ENCODE measurements at regions not wholly inside any gene's neighbourhood (a gene's known extent, or its start where the extent isn't known, plus 50 kb on each side); places are given as distances from the start of the nearest gene placed in this dataset.

GRCh38 chr5:98500811-98501210 is 272.7 kb upstream of the RGMB start:
- WGBS, 3 donors, result 9 to 50% (median 24%) methylated on average over 3 of the region's 3 CpGs
- H3K4me3 ChIP-seq (ENCODE audit: low read depth in 1 of 3, low read length in 3 of 3), result no peak overlapping the region
- H3K27me3 ChIP-seq (ENCODE audit: control insufficient read depth in 3 of 3, insufficient read depth in 3 of 3, low read length in 3 of 3), result no peaks in the 10 kb centered on the region
- no peaks in the 10 kb centered on the region for H3K36me3 ChIP-seq (ENCODE audit: control insufficient read depth in 3 of 3, insufficient read depth in 2 of 3, low read depth in 1 of 3, low read length in 3 of 3)
- H3K4me1 ChIP-seq (ENCODE audit: control insufficient read depth in 3 of 3, insufficient read depth in 2 of 3, low read depth in 1 of 3, low read length in 2 of 3), result peaks cover 0 to 3% (median 3%) of the 10 kb centered on the region in 3 donors
- H3K27ac ChIP-seq (ENCODE audit: low read depth in 1 of 3, low read length in 2 of 3), result no peak overlapping the region
- no peaks in the 10 kb centered on the region for H3K9me3 ChIP-seq (ENCODE audit: control insufficient read depth in 2 of 2, insufficient read depth in 1 of 2, low read depth in 1 of 2, low read length in 1 of 2)
- FAIRE-seq (peak; percentile 71), DNase-seq (peak; percentile 69 to 77)

DNA sequence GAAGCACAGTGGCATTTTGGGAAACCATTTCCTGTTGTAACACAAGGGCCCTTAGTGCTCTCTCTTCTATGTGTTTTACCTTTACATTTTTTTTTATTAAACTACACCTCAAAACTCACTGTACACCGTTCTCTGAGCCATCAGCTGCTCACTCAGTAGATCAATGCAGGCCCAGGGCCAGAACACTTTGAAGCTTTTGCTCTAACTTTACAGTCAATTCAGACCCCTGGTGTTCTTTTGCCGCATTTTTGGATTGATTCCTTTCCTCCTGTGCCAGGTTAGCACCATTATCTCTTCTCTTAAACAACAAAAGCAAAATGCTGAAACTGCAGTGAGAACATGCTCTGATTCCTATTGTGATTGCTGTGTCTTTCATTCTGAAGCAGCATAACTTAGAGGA is 269.8 kb upstream of the RGMB start:
- Histone ChIP-seq H3K36me3 (ENCODE audit: control insufficient read depth in 3 of 3, insufficient read depth in 2 of 3, low read depth in 1 of 3, low read length in 3 of 3) (no peaks in the 10 kb centered on the region), H3K9me3 (ENCODE audit: control insufficient read depth in 2 of 2, insufficient read depth in 1 of 2, low read depth in 1 of 2, low read length in 1 of 2) (no peaks in the 10 kb centered on the region), H3K27me3 (ENCODE audit: control insufficient read depth in 3 of 3, insufficient read depth in 3 of 3, low read length in 3 of 3) (no peaks in the 10 kb centered on the region), H3K4me1 (ENCODE audit: control insufficient read depth in 3 of 3, insufficient read depth in 2 of 3, low read depth in 1 of 3, low read length in 2 of 3) (peaks cover 0 to 4% (median 3%) of the 10 kb centered on the region in 3 donors), H3K4me3 (ENCODE audit: low read depth in 1 of 3, low read length in 3 of 3) (no peak overlapping the region), H3K27ac (ENCODE audit: low read depth in 1 of 3, low read length in 2 of 3) (no peak overlapping the region)
- DNase-seq, result no peak
- no peak for FAIRE-seq
- 10 to 56% (median 27%) methylated on average over 2 of the region's 2 CpGs for WGBS, 3 donors

DNA sequence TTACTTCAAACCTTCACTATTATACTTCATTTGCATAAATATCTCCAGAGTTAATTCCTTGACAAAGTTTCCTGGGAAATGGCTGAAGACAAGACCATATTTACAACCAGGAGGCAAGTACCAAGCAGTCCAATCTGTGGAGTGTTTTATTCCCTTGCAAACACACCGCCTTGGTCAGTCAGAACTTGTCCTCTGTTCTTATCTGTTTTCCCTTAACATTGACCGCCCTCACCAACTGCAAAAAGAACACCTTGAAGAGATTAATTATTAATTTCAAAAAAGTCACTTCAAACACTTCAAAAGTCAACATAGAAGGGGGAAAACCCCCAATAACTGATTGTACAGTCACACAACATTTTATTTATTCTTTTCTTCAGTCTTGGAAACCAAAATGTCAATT is 269.0 kb upstream of the RGMB start:
- no peak overlapping the region for H3K4me3 ChIP-seq (ENCODE audit: low read depth in 1 of 3, low read length in 3 of 3)
- no peaks in the 10 kb centered on the region for H3K36me3 ChIP-seq (ENCODE audit: control insufficient read depth in 3 of 3, insufficient read depth in 2 of 3, low read depth in 1 of 3, low read length in 3 of 3)
- FAIRE-seq, result no peak
- no peak overlapping the region for H3K27ac ChIP-seq (ENCODE audit: low read depth in 1 of 3, low read length in 2 of 3)
- WGBS, 3 donors, result 7 to 65% (median 36%) methylated on average over 2 of the region's 2 CpGs
- H3K27me3 ChIP-seq (ENCODE audit: control insufficient read depth in 3 of 3, insufficient read depth in 3 of 3, low read length in 3 of 3), result no peaks in the 10 kb centered on the region
- peak; percentile 74 to 84 for DNase-seq
- peaks cover 0 to 9% (median 3%) of the 10 kb centered on the region in 3 donors for H3K4me1 ChIP-seq (ENCODE audit: control insufficient read depth in 3 of 3, insufficient read depth in 2 of 3, low read depth in 1 of 3, low read length in 2 of 3)
- no peaks in the 10 kb centered on the region for H3K9me3 ChIP-seq (ENCODE audit: control insufficient read depth in 2 of 2, insufficient read depth in 1 of 2, low read depth in 1 of 2, low read length in 1 of 2)

DNA sequence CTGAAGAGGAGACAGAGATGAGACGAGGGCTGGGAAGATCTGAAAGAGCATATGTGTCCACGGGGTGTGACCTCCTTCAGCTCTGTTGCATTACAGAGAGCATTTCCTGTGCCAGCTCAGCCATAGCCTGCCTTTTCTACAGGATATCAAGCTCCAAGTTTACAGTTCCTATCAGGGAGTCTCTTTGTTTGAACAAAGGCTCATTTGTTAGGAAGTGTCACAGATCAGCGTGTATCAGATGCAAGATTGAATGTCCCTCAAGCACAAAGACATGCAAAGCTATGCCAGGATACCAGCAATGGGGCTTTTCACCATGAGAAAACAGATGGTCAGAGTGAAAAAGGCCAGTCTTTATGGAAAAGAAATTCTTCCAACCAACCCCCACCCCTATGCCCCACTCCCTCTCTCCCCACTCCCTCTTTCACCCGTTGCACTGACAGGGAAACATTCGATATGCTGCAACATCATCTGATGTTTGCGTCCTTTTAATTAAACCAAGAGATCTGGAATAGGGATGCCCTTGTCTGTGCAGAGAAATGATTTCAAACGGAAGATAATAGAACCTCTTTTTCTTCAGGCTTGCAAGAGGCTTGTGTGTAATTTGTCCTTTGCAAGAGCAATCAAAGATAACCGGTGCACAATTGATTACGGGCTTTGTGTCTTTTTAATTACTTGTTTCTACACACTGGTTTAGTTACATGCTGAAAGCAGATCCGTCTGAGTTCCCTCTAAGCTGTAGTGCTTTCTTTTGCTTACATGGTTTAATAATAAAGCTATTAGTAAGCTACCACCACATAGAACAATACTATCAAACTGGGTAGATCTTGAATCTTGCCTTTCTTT is 263.1 kb upstream of the RGMB start:
- DNase-seq (peak; percentile 64 to 78), FAIRE-seq (no peak)
- no peaks in the 10 kb centered on the region for H3K36me3 ChIP-seq (ENCODE audit: control insufficient read depth in 3 of 3, insufficient read depth in 2 of 3, low read depth in 1 of 3, low read length in 3 of 3)
- H3K4me3 ChIP-seq (ENCODE audit: low read depth in 1 of 3, low read length in 3 of 3), result peak overlapping the region in 1 of 3 donors; percentile 3
- H3K9me3 ChIP-seq (ENCODE audit: control insufficient read depth in 2 of 2, insufficient read depth in 1 of 2, low read depth in 1 of 2, low read length in 1 of 2), result no peaks in the 10 kb centered on the region
- H3K27me3 ChIP-seq (ENCODE audit: control insufficient read depth in 3 of 3, insufficient read depth in 3 of 3, low read length in 3 of 3), result no peaks in the 10 kb centered on the region
- WGBS, 3 donors, result 7 to 30% (median 17%) methylated on average over 10 of the region's 10 CpGs
- H3K4me1 ChIP-seq (ENCODE audit: control insufficient read depth in 3 of 3, insufficient read depth in 2 of 3, low read depth in 1 of 3, low read length in 2 of 3), result peaks cover 0 to 24% (median 3%) of the 10 kb centered on the region in 3 donors
- peak overlapping the region in 2 of 3 donors; percentile 34 to 57 for H3K27ac ChIP-seq (ENCODE audit: low read depth in 1 of 3, low read length in 2 of 3)

DNA sequence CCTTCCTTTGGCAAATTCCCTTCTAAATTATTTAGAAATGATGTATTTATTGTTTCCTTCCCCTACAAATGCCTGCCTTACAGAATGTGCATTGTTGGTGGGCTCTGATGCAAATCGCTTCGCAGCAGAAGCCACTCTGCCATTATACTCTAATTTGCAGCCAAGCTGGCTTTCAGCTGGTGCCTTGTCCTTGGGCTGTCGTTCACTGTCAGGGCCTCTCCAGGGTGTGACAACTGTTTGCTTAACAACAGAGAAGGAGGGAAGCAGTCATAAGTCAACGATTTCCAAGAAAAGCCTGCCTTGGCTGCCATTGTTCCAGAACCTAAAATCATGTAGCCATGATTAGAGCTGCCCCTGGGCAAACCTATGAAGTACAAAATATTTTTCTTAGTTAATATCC is 260.1 kb upstream of the RGMB start:
- Histone ChIP-seq H3K4me3 (ENCODE audit: low read depth in 1 of 3, low read length in 3 of 3) (no peak overlapping the region), H3K27ac (ENCODE audit: low read depth in 1 of 3, low read length in 2 of 3) (no peak overlapping the region), H3K36me3 (ENCODE audit: control insufficient read depth in 3 of 3, insufficient read depth in 2 of 3, low read depth in 1 of 3, low read length in 3 of 3) (no peaks in the 10 kb centered on the region), H3K9me3 (ENCODE audit: control insufficient read depth in 2 of 2, insufficient read depth in 1 of 2, low read depth in 1 of 2, low read length in 1 of 2) (no peaks in the 10 kb centered on the region), H3K27me3 (ENCODE audit: control insufficient read depth in 3 of 3, insufficient read depth in 3 of 3, low read length in 3 of 3) (no peaks in the 10 kb centered on the region), H3K4me1 (ENCODE audit: control insufficient read depth in 3 of 3, insufficient read depth in 2 of 3, low read depth in 1 of 3, low read length in 2 of 3) (peaks cover 3 to 33% (median 8%) of the 10 kb centered on the region in 3 donors)
- FAIRE-seq (no peak), DNase-seq (peak in 1 of 2 donors; percentile 38)
- WGBS, 3 donors, result 47 to 51% (median 48%) methylated on average over 4 of the region's 4 CpGs

DNA sequence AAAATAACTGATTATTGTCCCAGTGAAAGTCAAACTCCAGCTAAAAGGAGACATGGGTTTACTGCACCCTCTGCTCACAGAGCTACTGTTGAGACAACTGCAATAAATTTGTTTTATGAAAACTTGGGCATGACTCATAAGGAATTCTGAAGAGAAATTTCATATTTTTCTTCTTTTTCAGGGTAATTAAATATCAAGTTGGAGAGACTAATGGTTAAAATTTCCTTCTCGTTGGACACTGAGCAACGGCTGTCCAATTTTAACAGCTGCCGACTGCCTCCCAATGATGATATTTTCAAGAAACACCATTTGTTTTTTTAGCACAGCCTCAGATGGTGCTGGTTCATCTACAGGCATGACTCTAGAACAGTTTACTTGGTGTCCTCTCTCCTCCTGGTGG is 259.2 kb upstream of the RGMB start:
- Histone ChIP-seq H3K36me3 (ENCODE audit: control insufficient read depth in 3 of 3, insufficient read depth in 2 of 3, low read depth in 1 of 3, low read length in 3 of 3) (no peaks in the 10 kb centered on the region), H3K27me3 (ENCODE audit: control insufficient read depth in 3 of 3, insufficient read depth in 3 of 3, low read length in 3 of 3) (no peaks in the 10 kb centered on the region), H3K4me1 (ENCODE audit: control insufficient read depth in 3 of 3, insufficient read depth in 2 of 3, low read depth in 1 of 3, low read length in 2 of 3) (peaks cover 3 to 32% (median 9%) of the 10 kb centered on the region in 3 donors), H3K4me3 (ENCODE audit: low read depth in 1 of 3, low read length in 3 of 3) (no peak overlapping the region), H3K9me3 (ENCODE audit: control insufficient read depth in 2 of 2, insufficient read depth in 1 of 2, low read depth in 1 of 2, low read length in 1 of 2) (no peaks in the 10 kb centered on the region), H3K27ac (ENCODE audit: low read depth in 1 of 3, low read length in 2 of 3) (no peak overlapping the region)
- WGBS, 3 donors, result 63 to 92% (median 76%) methylated on average over 3 of the region's 3 CpGs
- DNase-seq (no peak), FAIRE-seq (no peak)

DNA sequence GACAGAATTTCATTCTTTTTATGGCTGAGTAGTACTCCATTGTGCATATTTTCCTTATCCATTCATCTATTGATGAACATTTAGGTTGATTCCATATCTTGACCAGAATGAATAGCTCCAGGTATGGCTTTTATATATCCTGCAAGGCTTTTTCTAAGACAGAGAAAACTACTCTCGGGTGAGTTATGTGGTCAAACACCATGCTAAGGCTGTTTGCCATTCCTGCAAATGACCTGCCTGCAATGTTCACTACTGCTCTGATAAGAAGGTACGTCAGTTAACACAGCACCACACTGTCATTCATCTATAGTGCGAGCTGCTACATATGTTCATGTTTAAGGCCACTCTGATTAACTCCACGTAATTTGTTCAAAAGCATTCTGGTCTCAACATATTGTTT is 256.8 kb upstream of the RGMB start:
- H3K4me3 ChIP-seq (ENCODE audit: low read depth in 1 of 3, low read length in 3 of 3), result no peak overlapping the region
- no peaks in the 10 kb centered on the region for H3K36me3 ChIP-seq (ENCODE audit: control insufficient read depth in 3 of 3, insufficient read depth in 2 of 3, low read depth in 1 of 3, low read length in 3 of 3)
- no peaks in the 10 kb centered on the region for H3K9me3 ChIP-seq (ENCODE audit: control insufficient read depth in 2 of 2, insufficient read depth in 1 of 2, low read depth in 1 of 2, low read length in 1 of 2)
- peaks cover 3 to 17% (median 9%) of the 10 kb centered on the region in 3 donors for H3K4me1 ChIP-seq (ENCODE audit: control insufficient read depth in 3 of 3, insufficient read depth in 2 of 3, low read depth in 1 of 3, low read length in 2 of 3)
- 45 to 75% (median 52%) methylated on average over 4 of the region's 4 CpGs for WGBS, 3 donors
- H3K27me3 ChIP-seq (ENCODE audit: control insufficient read depth in 3 of 3, insufficient read depth in 3 of 3, low read length in 3 of 3), result no peaks in the 10 kb centered on the region
- DNase-seq, result no peak
- no peak overlapping the region for H3K27ac ChIP-seq (ENCODE audit: low read depth in 1 of 3, low read length in 2 of 3)
- FAIRE-seq, result no peak

GRCh38 chr5:98517560-98518366 is 255.7 kb upstream of the RGMB start:
- FAIRE-seq, result no peak
- Histone ChIP-seq H3K9me3 (ENCODE audit: control insufficient read depth in 2 of 2, insufficient read depth in 1 of 2, low read depth in 1 of 2, low read length in 1 of 2) (no peaks in the 10 kb centered on the region), H3K36me3 (ENCODE audit: control insufficient read depth in 3 of 3, insufficient read depth in 2 of 3, low read depth in 1 of 3, low read length in 3 of 3) (no peaks in the 10 kb centered on the region), H3K27me3 (ENCODE audit: control insufficient read depth in 3 of 3, insufficient read depth in 3 of 3, low read length in 3 of 3) (no peaks in the 10 kb centered on the region), H3K4me1 (ENCODE audit: control insufficient read depth in 3 of 3, insufficient read depth in 2 of 3, low read depth in 1 of 3, low read length in 2 of 3) (peaks cover 3 to 24% (median 9%) of the 10 kb centered on the region in 3 donors), H3K27ac (ENCODE audit: low read depth in 1 of 3, low read length in 2 of 3) (no peak overlapping the region), H3K4me3 (ENCODE audit: low read depth in 1 of 3, low read length in 3 of 3) (no peak overlapping the region)
- WGBS, 3 donors, result 14 to 42% (median 21%) methylated on average over 4 of the region's 4 CpGs
- DNase-seq, result peak in 1 of 2 donors; percentile 49
